22Rv1 (cell line): ENCODE measurements at regions not wholly inside any gene's neighbourhood (a gene's known extent, or its start where the extent isn't known, plus 50 kb on each side); places are given as distances from the start of the nearest gene placed in this dataset.

Experiments used
- CTCF ChIP-seq: fragments of 450-650 bp; IDR thresholded peaks from 2 replicates; pipeline ENCODE4 v1.5.1; 2017; ENCODE audit warnings: mild to moderate bottlenecking
- ZFX ChIP-seq: fragments of 450-650 bp; IDR thresholded peaks from 2 replicates; pipeline ENCODE4 v1.6.1; 2017; ENCODE audit warnings: antibody characterized with exemption, borderline replicate concordance

- TF ChIP-seq CTCF: no peak
- no peak for TF ChIP-seq ZFX
These were observed 207.3 kb downstream of the NECTIN3 start for GRCh38 chr3:111278959-111279358.
